K562 (cell line): ENCODE measurements at regions not wholly inside any gene's neighbourhood (a gene's known extent, or its start where the extent isn't known, plus 50 kb on each side); places are given as distances from the start of the nearest gene placed in this dataset.

Experiments
- ATAC-seq: fragments of 200-7000 bp; cut with Tn5 transposase; 3 replicates; pipeline ENCODE4 v1.9.1; 2020; ENCODE audit warnings: moderate library complexity
- BruUV-seq: library from RNA; stranded (reverse); fragments of 400-500 nt; replicated peaks from 2 replicates; lab custom pipeline; 2021; lab: Mats Ljungman, UMichigan
- CTCF ChIA-PET: fragments of 300-600 bp; formaldehyde crosslinking; extraction: SDS; loops from one replicate; lab custom pipeline; 2021; ENCODE audit warnings: low intra/inter-chr PET ratio; lab: Yijun Ruan, JAX
- POLR2A ChIA-PET: fragments of 300-600, 350-650 bp; sonication (Branson Sonifier 250); formaldehyde crosslinking; extraction: SDS; loops from one replicate; lab custom pipeline; 2021; ENCODE audit warnings: antibody characterized with exemption, inconsistent platforms; lab: Yijun Ruan, JAX
- DNase-seq, 4 experiments: peaks; one replicate each; pipeline versions ENCODE4 v3.0.0 to v3.0.0-alpha.2; 2011 to 2018; ENCODE audit warnings: low spot score in 3 of 4, mixed read lengths in 3 of 4; ENCODE audit errors: extremely low read depth in 1 of 4
- FAIRE-seq: peaks from 2 replicates; lab custom pipeline; 2011; peaks lifted over from hg19 to GRCh38; lab: Jason Lieb, UNC
- H2AFZ ChIP-seq: 2 replicates; pipeline ENCODE4 v1.6.0; 2011; ENCODE audit warnings: low read depth, low read length, control low read depth, inconsistent platforms
- H3K27ac ChIP-seq: fragments of 200-600 bp; 3 replicates; pipeline ENCODE4 v1.8.0; 2011; ENCODE audit warnings: low read depth, mild to moderate bottlenecking, control low read depth, inconsistent platforms, low read length, moderate library complexity, mixed read lengths; ENCODE audit errors: extremely low read depth
- H3K27me3 ChIP-seq, 2 experiments: fragments of 300-600 bp in 1 of 2; 2 replicates in 1 of 2; 3 replicates in 1 of 2; pipeline versions ENCODE4 v1.6.0 to v1.8.0; 2011; ENCODE audit warnings: inconsistent platforms in 2 of 2, low read length in 2 of 2, mild to moderate bottlenecking in 1 of 2, mixed read lengths in 1 of 2, moderate library complexity in 1 of 2; ENCODE audit not compliant: control insufficient read depth in 2 of 2, insufficient read depth in 2 of 2
- H3K36me3 ChIP-seq: fragments of 300-600 bp; 3 replicates; pipeline ENCODE4 v1.8.0; 2011; ENCODE audit warnings: mild to moderate bottlenecking, low read length, inconsistent platforms; ENCODE audit not compliant: control insufficient read depth, insufficient read depth
- H3K4me1 ChIP-seq, 2 experiments: fragments of 200-600 bp in 1 of 2; replicated peaks in 1 of 2; 2 replicates in 1 of 2; 3 replicates in 1 of 2; pipeline versions ENCODE4 v1.5.1 to v1.8.0; 2011; ENCODE audit warnings: inconsistent platforms in 2 of 2, low read length in 2 of 2, mild to moderate bottlenecking in 1 of 2, mixed read lengths in 1 of 2, moderate library complexity in 1 of 2; ENCODE audit not compliant: control insufficient read depth in 2 of 2, insufficient read depth in 2 of 2
- H3K4me2 ChIP-seq: 2 replicates; pipeline ENCODE4 v1.6.1; 2011; ENCODE audit warnings: low read length, control low read depth, inconsistent platforms, mixed read lengths; ENCODE audit not compliant: insufficient read depth
- H3K4me3 ChIP-seq: fragments of 200-600 bp; sonication (generic), shearing (Covaris generic); 2 replicates; pipeline ENCODE4 v1.5.1; 2016; ENCODE audit warnings: control low read depth, inconsistent platforms
- H3K79me2 ChIP-seq: fragments of 200-600 bp; 3 replicates; pipeline ENCODE4 v1.8.0; 2011; ENCODE audit warnings: low read length, inconsistent platforms; ENCODE audit not compliant: control insufficient read depth, insufficient read depth
- H3K9ac ChIP-seq, 2 experiments: 2 replicates each; pipeline versions ENCODE4 v1.6.0 to v1.6.1; 2011; ENCODE audit warnings: low read depth in 2 of 2, low read length in 2 of 2, control low read depth in 1 of 2, inconsistent platforms in 1 of 2, mild to moderate bottlenecking in 1 of 2, mixed read lengths in 1 of 2; ENCODE audit not compliant: insufficient read depth in 1 of 2
- H3K9me1 ChIP-seq: one replicate; pipeline ENCODE4 v1.6.0; 2011; ENCODE audit warnings: inconsistent platforms, mild to moderate bottlenecking, low read length, moderate library complexity; ENCODE audit not compliant: control insufficient read depth, insufficient read depth
- H3K9me3 ChIP-seq: replicated peaks from 2 replicates; pipeline ENCODE4 v1.5.1; 2011; ENCODE audit warnings: low read depth, low read length, inconsistent platforms; ENCODE audit not compliant: control insufficient read depth, insufficient read depth
- H4K20me1 ChIP-seq: replicated peaks from 2 replicates; pipeline ENCODE4 v1.6.1; 2011; ENCODE audit warnings: low read length, inconsistent platforms, mixed read lengths; ENCODE audit not compliant: control insufficient read depth, insufficient read depth
- C11orf30 ChIP-seq: fragments of 450-650 bp; IDR thresholded peaks from 2 replicates; pipeline ENCODE4 v1.6.1; 2016; ENCODE audit warnings: low read depth, mild to moderate bottlenecking
- CAMTA2 ChIP-seq: fragments of 250-450 bp; sonication (Bioruptor Pico); conservative IDR thresholded peaks from 2 replicates; pipeline ENCODE4 v1.5.1; 2022
- CEBPB ChIP-seq: fragments of 450-650 bp; IDR thresholded peaks from 2 replicates; pipeline ENCODE4 v1.6.1; 2016; ENCODE audit warnings: missing genetic modification characterization, missing compliant biosample characterization
- GTF2E2 ChIP-seq: fragments of 200-800 bp; sonication (Bioruptor generic); IDR thresholded peaks from 2 replicates; pipeline ENCODE4 v1.6.1; 2016; ENCODE audit warnings: missing genetic modification characterization, missing compliant biosample characterization
- PRDM10 ChIP-seq: fragments of 450-650 bp; IDR thresholded peaks from 2 replicates; pipeline ENCODE4 v1.6.1; 2018; ENCODE audit not compliant: partially characterized antibody
- RREB1 ChIP-seq: fragments of 250-450 bp; sonication (Bioruptor Pico); IDR thresholded peaks from 2 replicates; pipeline ENCODE4 v1.4.0; 2020
- ZBTB11 ChIP-seq, 3 experiments: fragments of 200-800 bp in 1 of 3; fragments of 250-450 bp in 1 of 3; fragments of 450-650 bp in 1 of 3; sonication (Bioruptor Pico) in 1 of 3; sonication (Bioruptor generic) in 1 of 3; formaldehyde crosslinking in 1 of 3; IDR thresholded peaks; 2 replicates each; pipeline versions ENCODE4 v1.6.1 to v1.8.0; 2016 to 2022; ENCODE audit warnings: mild to moderate bottlenecking in 2 of 3, missing genetic modification characterization in 2 of 3, missing compliant biosample characterization in 1 of 3, moderate library complexity in 1 of 3
- ZNF121 ChIP-seq: sonication (generic); formaldehyde crosslinking; conservative IDR thresholded peaks from 2 replicates; pipeline ENCODE4 v1.8.0; 2022; ENCODE audit warnings: missing genetic modification reagents
- ZNF431 ChIP-seq: sonication (generic); formaldehyde crosslinking; IDR thresholded peaks from 2 replicates; pipeline ENCODE4 v1.8.0; 2022; ENCODE audit warnings: mild to moderate bottlenecking, missing genetic modification reagents
- ZNF57 ChIP-seq: fragments of 450-650 bp; formaldehyde crosslinking; IDR thresholded peaks from 2 replicates; pipeline ENCODE4 v1.4.0; 2020; ENCODE audit warnings: mild to moderate bottlenecking, moderate library complexity
- WGBS: fragments of 100-300 bp; shearing (Covaris generic); methylation state at CpG from one replicate; pipeline ENCODE4 v1.1.6; 2016; ENCODE audit warnings: low coverage, mixed read lengths; ENCODE audit not compliant: insufficient coverage; ENCODE audit errors: missing lambda C conversion rate; 5-methylcytosine and 5-hydroxymethylcytosine counted together
- in situ Hi-C: fragments of 300-500 bp; cut with MboI; formaldehyde crosslinking; loops from 4 replicates; pipeline ENCODE4 v1.15.0; 2018; ENCODE audit warnings: inconsistent platforms, mixed read lengths
- intact Hi-C: fragments of 100-400 bp; cut with micrococcal nuclease; formaldehyde crosslinking; loops from 2 replicates; pipeline ENCODE4 v1.14.2; 2022

GRCh38 chr14:86597279-86597678, 1067.3 kb downstream of the FLRT2 start:
- no peak overlapping the region for H2AFZ ChIP-seq
- in situ Hi-C loops = no loop called here
- H3K27me3 ChIP-seq = no peaks in the 10 kb centered on the region
- no TSS peak for BruUV-seq
- ATAC-seq (no peak), DNase-seq (no peak), FAIRE-seq (no peak)
- no peaks in the 10 kb centered on the region for H3K9me3 ChIP-seq
- no peak overlapping the region for H3K4me2 ChIP-seq
- no peaks in the 10 kb centered on the region for H3K79me2 ChIP-seq
- H3K36me3 ChIP-seq = no peaks in the 10 kb centered on the region
- no peak overlapping the region for H3K4me3 ChIP-seq
- no peaks in the 10 kb centered on the region for H4K20me1 ChIP-seq
- H3K9me1 ChIP-seq = no peaks in the 10 kb centered on the region
- intact Hi-C loops = no loop called here
- H3K9ac ChIP-seq = no peak overlapping the region
- ChIA-PET CTCF (no interaction called here), POLR2A (no interaction called here)
- WGBS = 0% methylated on average over 4 of the region's 4 CpGs
- no peak overlapping the region for H3K27ac ChIP-seq
- no peaks in the 10 kb centered on the region for H3K4me1 ChIP-seq
- TF ChIP-seq ZBTB11 (CRISPR knock-in tag; IDR thresholded peaks at IDR 0.05) (no peak), PRDM10 (no peak), C11orf30 (no peak), RREB1 (CRISPR knock-in tag) (no peak), CAMTA2 (no peak), ZNF121 (CRISPR knock-in tag) (no peak), ZNF57 (CRISPR knock-in tag) (no peak), GTF2E2 (tag) (no peak), ZNF431 (no peak), CEBPB (tag) (no peak)
